NCI-H460 (cell line): ENCODE measurements at regions not wholly inside any gene's neighbourhood (a gene's known extent, or its start where the extent isn't known, plus 50 kb on each side); places are given as distances from the start of the nearest gene placed in this dataset.
A peak's percentile ranks its signal among the peaks of the same experiment; 100 is the strongest.

Source experiments
- DNase-seq: peaks from one replicate; pipeline ENCODE4 v3.0.0-alpha.2; 2016; ENCODE audit warnings: low read depth; ENCODE audit errors: extremely low read depth

GRCh38 chr17:54793271-54793670, 107.4 kb upstream of the TOM1L1 start:
- no peak for DNase-seq

- DNase-seq, result no peak
Measured at GRCh38 chr17:54795046-54795445, 105.6 kb upstream of the TOM1L1 start.

- DNase-seq, result no peak
Measured at GRCh38 chr17:54807331-54807730, 93.3 kb upstream of the TOM1L1 start.

GRCh38 chr17:54813896-54814295, 86.8 kb upstream of the TOM1L1 start:
- peak; percentile 1 for DNase-seq

GRCh38 chr17:54814371-54814770, 86.3 kb upstream of the TOM1L1 start:
- no peak for DNase-seq

- DNase-seq, result no peak
Measured at GRCh38 chr17:54834086-54834485, 66.6 kb upstream of the TOM1L1 start.

GRCh38 chr17:54835015-54835414, 65.6 kb upstream of the TOM1L1 start:
- DNase-seq, result no peak

- no peak for DNase-seq
Measured at GRCh38 chr17:54836723-54837462, 63.8 kb upstream of the TOM1L1 start.

- no peak for DNase-seq
Measured at GRCh38 chr17:54838651-54839421, 61.8 kb upstream of the TOM1L1 start.

- no peak for DNase-seq
Measured at GRCh38 chr17:54839447-54839846, 61.2 kb upstream of the TOM1L1 start.

GRCh38 chr17:54840885-54841591, 59.6 kb upstream of the TOM1L1 start:
- DNase-seq, result no peak

GRCh38 chr17:54841656-54842055, 59.0 kb upstream of the TOM1L1 start:
- DNase-seq, result no peak

GRCh38 chr17:54844233-54844632, 56.4 kb upstream of the TOM1L1 start:
- no peak for DNase-seq

- peak; percentile 2 for DNase-seq
Measured at GRCh38 chr17:54848368-54848987, 52.2 kb upstream of the TOM1L1 start.

GRCh38 chr17:54849660-54850059, 51.0 kb upstream of the TOM1L1 start:
- DNase-seq, result no peak
